GM23338 (cell line): ENCODE measurements at regions not wholly inside any gene's neighbourhood (a gene's known extent, or its start where the extent isn't known, plus 50 kb on each side); places are given as distances from the start of the nearest gene placed in this dataset.

ENCODE experiments used
- ATAC-seq: fragments of 200-7000 bp; cut with Tn5 transposase; 3 replicates; pipeline ENCODE4 v1.9.1; 2020
- DNase-seq: peaks from one replicate; pipeline ENCODE4 v3.0.0-alpha.2; 2015; ENCODE audit warnings: low spot score
- H2AFZ ChIP-seq: fragments of 200-600 bp; sonication (generic); 2 replicates; pipeline ENCODE4 v1.8.0; 2016; ENCODE audit warnings: antibody characterized with exemption, mild to moderate bottlenecking, moderate library complexity
- H3F3A ChIP-seq: fragments of 200-600 bp; sonication (generic); replicated peaks from 2 replicates; pipeline ENCODE4 v1.8.0; 2017; ENCODE audit warnings: antibody characterized with exemption, mixed run types, low read depth
- H3K27ac ChIP-seq: fragments of 200-600 bp; sonication (generic); 2 replicates; pipeline ENCODE4 v1.6.1; 2016; ENCODE audit warnings: low read depth
- H3K27me3 ChIP-seq: fragments of 200-600 bp; sonication (generic); 2 replicates; pipeline ENCODE4 v1.8.0; 2016; ENCODE audit warnings: mild to moderate bottlenecking, mixed run types, moderate library complexity; ENCODE audit not compliant: insufficient read depth
- H3K36me3 ChIP-seq: fragments of 200-600 bp; sonication (generic); 2 replicates; pipeline ENCODE4 v1.8.0; 2016; ENCODE audit warnings: mild to moderate bottlenecking; ENCODE audit not compliant: insufficient read depth
- H3K4me1 ChIP-seq: fragments of 200-600 bp; sonication (generic); 2 replicates; pipeline ENCODE4 v1.8.0; 2016; ENCODE audit warnings: mild to moderate bottlenecking, moderate library complexity; ENCODE audit not compliant: insufficient read depth
- H3K4me2 ChIP-seq: fragments of 200-600 bp; sonication (generic); 2 replicates; pipeline ENCODE4 v1.7.1; 2017; ENCODE audit warnings: mixed run types
- H3K4me3 ChIP-seq: fragments of 200-600 bp; sonication (generic); 2 replicates; pipeline ENCODE4 v1.6.1; 2016; ENCODE audit warnings: mixed run types
- H3K79me2 ChIP-seq: fragments of 200-600 bp; sonication (generic); replicated peaks from 2 replicates; pipeline ENCODE4 v1.8.0; 2017; ENCODE audit warnings: mild to moderate bottlenecking; ENCODE audit not compliant: insufficient read depth
- H3K9me2 ChIP-seq: fragments of 200-600 bp; sonication (generic); 2 replicates; pipeline ENCODE4 v1.8.0; 2017; ENCODE audit not compliant: insufficient read depth
- H4K20me1 ChIP-seq: fragments of 200-600 bp; sonication (generic); replicated peaks from 2 replicates; pipeline ENCODE4 v1.8.0; 2017; ENCODE audit warnings: mild to moderate bottlenecking; ENCODE audit not compliant: insufficient read depth
- H3K27ac Mint-ChIP-seq: 2 replicates; pipeline ENCODE4 v1.8.0; 2020; ENCODE audit warnings: inconsistent platforms, mild to moderate bottlenecking, moderate library complexity, mixed read lengths
- H3K27me3 Mint-ChIP-seq: 3 replicates; pipeline ENCODE4 v1.8.0; 2022; ENCODE audit warnings: low read depth, mild to moderate bottlenecking, moderate library complexity, mixed read lengths, inconsistent platforms; ENCODE audit not compliant: insufficient read depth, poor library complexity
- H3K36me3 Mint-ChIP-seq: 3 replicates; pipeline ENCODE4 v1.8.0; 2021; ENCODE audit warnings: low read depth, mild to moderate bottlenecking, inconsistent platforms, moderate library complexity, mixed read lengths
- H3K4me1 Mint-ChIP-seq: 3 replicates; pipeline ENCODE4 v1.8.0; 2020; ENCODE audit warnings: mild to moderate bottlenecking, inconsistent platforms, mixed read lengths
- H3K4me3 Mint-ChIP-seq: 3 replicates; pipeline ENCODE4 v1.8.0; 2021; ENCODE audit warnings: moderate library complexity, mild to moderate bottlenecking, inconsistent platforms, mixed read lengths
- H3K9me3 Mint-ChIP-seq: 3 replicates; pipeline ENCODE4 v1.8.0; 2020; ENCODE audit warnings: moderate library complexity, mild to moderate bottlenecking, inconsistent platforms, mixed read lengths
- CREB1 ChIP-seq: fragments of 250-450 bp; sonication (Bioruptor Pico); IDR thresholded peaks from 2 replicates; pipeline ENCODE4 v1.5.0; 2020; ENCODE audit warnings: low read depth, mild to moderate bottlenecking, moderate library complexity
- ETS1 ChIP-seq: IDR thresholded peaks from 2 replicates; pipeline ENCODE4 v1.6.1; 2016; ENCODE audit warnings: antibody characterized with exemption
- EZH2 ChIP-seq: fragments of 200-600 bp; sonication (generic); IDR thresholded peaks from one replicate; pipeline ENCODE4 v1.8.0; 2017; ENCODE audit warnings: antibody characterized with exemption, mild to moderate bottlenecking, low read depth; ENCODE audit not compliant: unreplicated experiment
- JUNB ChIP-seq: IDR thresholded peaks from one replicate; pipeline ENCODE4 v1.6.1; 2016; ENCODE audit warnings: antibody characterized with exemption; ENCODE audit not compliant: unreplicated experiment
- NANOG ChIP-seq: IDR thresholded peaks from 2 replicates; pipeline ENCODE4 v1.6.1; 2016; ENCODE audit warnings: antibody characterized with exemption, borderline replicate concordance
- POLR2AphosphoS5 ChIP-seq: IDR thresholded peaks from 2 replicates; pipeline ENCODE4 v1.6.1; 2016; ENCODE audit warnings: antibody characterized with exemption, low read depth
- REST ChIP-seq: IDR thresholded peaks from one replicate; pipeline ENCODE4 v1.6.1; 2018; ENCODE audit warnings: antibody characterized with exemption; ENCODE audit not compliant: unreplicated experiment
- STAT1 ChIP-seq: IDR thresholded peaks from one replicate; pipeline ENCODE4 v1.6.1; 2016; ENCODE audit warnings: antibody characterized with exemption; ENCODE audit not compliant: unreplicated experiment
- ZNF114 ChIP-seq: fragments of 250-450 bp; sonication (Bioruptor Pico); IDR thresholded peaks from 2 replicates; pipeline ENCODE4 v1.5.0; 2020; ENCODE audit warnings: mild to moderate bottlenecking, moderate library complexity
- ZNF331 ChIP-seq: fragments of 250-450 bp; sonication (Bioruptor Pico); IDR thresholded peaks from 2 replicates; pipeline ENCODE4 v1.5.0; 2020; ENCODE audit warnings: low read depth, mild to moderate bottlenecking, moderate library complexity
- ZNF462 ChIP-seq: fragments of 250-450 bp; sonication (Bioruptor Pico); IDR thresholded peaks from 2 replicates; pipeline ENCODE4 v1.5.0; 2020; ENCODE audit warnings: mild to moderate bottlenecking, moderate library complexity
- TF ChIP-seq, protein P1 (sequence below), 2 experiments: fragments of 200-600 bp in 1 of 2; sonication (generic) in 1 of 2; conservative IDR thresholded peaks; 2 replicates each; pipeline versions ENCODE4 v1.5.1 to v1.6.1; 2016 to 2017; ENCODE audit warnings: antibody characterized with exemption in 2 of 2, low read depth in 2 of 2, mild to moderate bottlenecking in 2 of 2, moderate library complexity in 1 of 2

GRCh38 chr12:46888568-46888967 lies 62.8 kb upstream of the SLC38A4 start:
- Histone ChIP-seq H3K27ac (no peak overlapping the region), H3K9me2 (no peaks in the 10 kb centered on the region), H3K27me3 (no peaks in the 10 kb centered on the region), H3K4me3 (no peak overlapping the region), H3F3A (no peaks in the 10 kb centered on the region), H3K4me2 (no peak overlapping the region), H3K4me1 (no peaks in the 10 kb centered on the region), H4K20me1 (no peaks in the 10 kb centered on the region), H2AFZ (no peak overlapping the region), H3K36me3 (no peaks in the 10 kb centered on the region), H3K79me2 (no peaks in the 10 kb centered on the region)
- H3K27me3 Mint-ChIP-seq: no peaks in the 10 kb centered on the region
- TF ChIP-seq REST (no peak), CREB1 (no peak), POLR2AphosphoS5 (no peak), EZH2 (no peak), ETS1 (no peak), ZNF114 (CRISPR knock-in tag) (no peak), ZNF331 (no peak), JUNB (no peak), NANOG (no peak), STAT1 (no peak), ZNF462 (no peak)
- TF ChIP-seq, protein P1, sequence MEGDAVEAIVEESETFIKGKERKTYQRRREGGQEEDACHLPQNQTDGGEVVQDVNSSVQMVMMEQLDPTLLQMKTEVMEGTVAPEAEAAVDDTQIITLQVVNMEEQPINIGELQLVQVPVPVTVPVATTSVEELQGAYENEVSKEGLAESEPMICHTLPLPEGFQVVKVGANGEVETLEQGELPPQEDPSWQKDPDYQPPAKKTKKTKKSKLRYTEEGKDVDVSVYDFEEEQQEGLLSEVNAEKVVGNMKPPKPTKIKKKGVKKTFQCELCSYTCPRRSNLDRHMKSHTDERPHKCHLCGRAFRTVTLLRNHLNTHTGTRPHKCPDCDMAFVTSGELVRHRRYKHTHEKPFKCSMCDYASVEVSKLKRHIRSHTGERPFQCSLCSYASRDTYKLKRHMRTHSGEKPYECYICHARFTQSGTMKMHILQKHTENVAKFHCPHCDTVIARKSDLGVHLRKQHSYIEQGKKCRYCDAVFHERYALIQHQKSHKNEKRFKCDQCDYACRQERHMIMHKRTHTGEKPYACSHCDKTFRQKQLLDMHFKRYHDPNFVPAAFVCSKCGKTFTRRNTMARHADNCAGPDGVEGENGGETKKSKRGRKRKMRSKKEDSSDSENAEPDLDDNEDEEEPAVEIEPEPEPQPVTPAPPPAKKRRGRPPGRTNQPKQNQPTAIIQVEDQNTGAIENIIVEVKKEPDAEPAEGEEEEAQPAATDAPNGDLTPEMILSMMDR (conservative IDR thresholded peaks at IDR 0.05; ENCODE audit: low read depth in 2 of 2): no peak
- no peaks in the 10 kb centered on the region for H3K36me3 Mint-ChIP-seq
- no peak overlapping the region for H3K4me3 Mint-ChIP-seq
- H3K27ac Mint-ChIP-seq: no peak overlapping the region
- no peaks in the 10 kb centered on the region for H3K4me1 Mint-ChIP-seq
- no peak for ATAC-seq
- 0 out of 3 replicates have a peak, but pooled peaks cover 6% of the 10 kb centered on the region for H3K9me3 Mint-ChIP-seq
- DNase-seq: no peak
